Smooth muscle cell of the brain vasculature (primary cell): ENCODE measurements at regions not wholly inside any gene's neighbourhood (a gene's known extent, or its start where the extent isn't known, plus 50 kb on each side); places are given as distances from the start of the nearest gene placed in this dataset.
"Not testable (repeated sequence)": the region's sequence is repeated elsewhere in the genome, so short reads cannot be mapped to it uniquely, and the experiment has no call there.

ENCODE experiments used
- DNase-seq: peaks from one replicate; pipeline ENCODE4 v3.0.0-alpha.2; 2012; ENCODE audit warnings: low read depth, low spot score

DNA sequence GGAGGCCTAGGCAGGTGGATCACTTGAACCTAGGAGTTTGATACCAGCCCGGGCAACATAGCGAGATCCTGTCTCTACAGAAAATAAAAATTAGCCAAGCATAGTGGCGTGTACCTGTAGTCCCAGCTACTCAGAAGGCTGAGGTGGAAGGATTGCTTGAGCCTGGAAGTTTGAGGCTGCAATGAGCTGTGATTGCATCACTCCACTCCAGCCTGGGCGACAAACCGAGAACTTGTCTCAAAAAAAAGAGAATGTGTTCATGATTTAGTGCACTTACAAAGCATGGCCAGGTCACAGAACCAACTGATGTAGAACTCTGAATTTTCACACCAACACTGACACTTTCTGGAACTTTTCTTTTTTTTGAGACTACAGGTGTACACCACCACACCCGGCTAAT is 182.7 kb downstream of the ZFP64 start:
- DNase-seq, result no peak

DNA sequence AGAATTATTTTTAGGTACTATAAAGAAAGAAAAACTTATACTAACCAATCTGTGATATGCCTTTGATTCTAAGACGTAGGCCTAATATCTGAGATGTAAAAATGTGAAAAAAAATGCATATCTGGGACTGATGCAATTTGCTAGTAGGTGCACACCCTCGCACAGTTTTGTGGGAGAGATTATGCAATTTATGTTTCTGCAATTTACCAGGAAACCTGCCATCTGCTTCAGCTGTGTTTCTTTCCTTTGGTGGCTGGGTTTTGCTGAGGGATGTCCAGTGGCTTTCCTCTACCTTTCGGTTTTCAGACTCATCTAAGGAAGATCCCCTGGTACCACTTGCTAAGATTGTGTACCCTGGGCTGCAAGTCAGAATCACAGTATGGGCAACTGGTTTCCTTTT is 186.9 kb downstream of the ZFP64 start:
- DNase-seq, result no peak

GRCh38 chr20:52004018-52004417 is 187.6 kb downstream of the ZFP64 start:
- no peak for DNase-seq

DNA sequence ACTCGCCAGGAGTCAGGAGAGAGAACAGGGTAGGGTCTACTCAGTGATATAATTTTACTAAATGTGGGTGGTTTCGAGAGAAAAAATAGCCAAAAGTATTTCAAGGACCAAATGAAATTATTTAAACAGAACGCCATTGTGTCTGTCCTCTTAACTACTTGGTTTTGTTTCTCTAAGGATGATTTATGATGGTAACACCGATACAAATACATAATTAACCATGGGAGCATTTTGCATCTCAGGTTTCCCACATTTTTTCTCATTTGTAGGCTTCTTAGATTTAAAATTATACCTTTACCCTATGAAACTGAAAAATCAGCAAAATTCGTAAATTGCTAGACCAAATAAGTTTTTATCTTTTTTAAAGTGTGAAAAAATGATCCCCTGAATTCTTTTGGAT is 188.2 kb downstream of the ZFP64 start:
- DNase-seq, result no peak

GRCh38 chr20:52001999-52002666 is 189.4 kb downstream of the ZFP64 start:
- DNase-seq, result no peak

DNA sequence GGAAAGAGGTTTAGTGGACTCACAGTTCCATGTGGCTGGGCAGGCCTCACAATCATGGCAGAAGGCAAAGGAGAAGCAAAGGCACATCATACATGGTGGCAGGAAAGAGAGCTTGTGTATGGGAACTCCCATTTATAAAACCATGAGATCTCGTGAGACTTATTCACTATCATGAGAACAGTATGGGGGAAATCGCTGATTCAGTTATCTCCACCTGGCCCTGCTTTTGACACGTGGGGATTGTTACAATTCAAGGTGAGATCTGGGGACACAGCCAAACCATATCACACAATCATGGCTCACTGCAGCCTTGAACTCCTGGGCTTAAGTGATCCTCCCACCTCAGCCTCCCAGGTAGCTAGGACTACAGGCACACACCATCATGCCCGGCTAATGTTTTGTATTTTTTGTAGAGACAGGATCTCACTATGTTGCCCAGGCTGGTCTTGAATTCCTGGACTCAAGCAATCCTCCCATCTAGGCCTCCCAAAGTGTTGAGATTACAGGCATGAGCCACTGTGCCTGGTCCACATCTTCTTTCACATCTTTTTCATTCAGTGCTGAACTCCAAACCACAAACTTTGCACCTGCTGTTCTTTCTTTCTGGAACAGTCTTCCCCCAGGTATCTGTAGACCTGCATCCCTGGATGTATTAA is 194.2 kb downstream of the ZFP64 start:
- not testable (repeated sequence) for DNase-seq

GRCh38 chr20:51995551-51995951 is 193.2 kb upstream of the SALL4 start:
- DNase-seq, result no peak

DNA sequence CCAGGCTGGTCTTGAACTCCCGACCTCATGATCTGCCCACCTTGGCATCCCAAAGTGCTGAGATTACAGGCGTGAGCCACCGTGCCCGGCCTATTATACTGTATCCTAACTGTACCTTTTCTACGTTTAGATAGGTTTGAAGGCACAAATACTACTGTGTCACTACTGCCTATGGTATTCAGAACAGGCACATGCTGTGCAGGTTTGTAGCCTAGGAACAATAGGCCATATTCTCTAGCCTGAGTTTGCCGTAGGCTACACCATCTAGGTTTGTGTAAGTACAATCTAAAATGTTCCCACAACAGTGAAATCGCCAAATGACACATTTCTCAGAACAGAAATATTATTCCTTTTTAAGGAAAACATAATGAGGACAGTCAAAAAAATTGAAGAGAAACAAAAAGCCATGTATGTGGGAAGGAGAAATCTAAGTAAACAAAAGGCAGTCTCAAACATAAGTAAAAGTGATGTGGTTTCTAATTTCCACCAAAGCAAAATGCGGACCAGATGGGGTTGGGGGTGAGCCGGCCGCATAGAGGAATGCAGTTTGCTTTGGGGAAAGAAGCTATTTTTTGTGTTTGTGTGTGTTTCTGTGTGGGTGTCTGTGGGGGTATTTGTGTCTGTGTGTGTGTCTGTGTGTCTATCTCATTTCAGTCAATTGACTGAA is 192.6 kb upstream of the SALL4 start:
- peak; percentile 9 for DNase-seq

- no peak for DNase-seq
Observed at GRCh38 chr20:51987812-51988211, 185.5 kb upstream of the SALL4 start.

- peak; percentile 73 for DNase-seq
Observed at GRCh38 chr20:51985013-51985415, 182.7 kb upstream of the SALL4 start.

DNA sequence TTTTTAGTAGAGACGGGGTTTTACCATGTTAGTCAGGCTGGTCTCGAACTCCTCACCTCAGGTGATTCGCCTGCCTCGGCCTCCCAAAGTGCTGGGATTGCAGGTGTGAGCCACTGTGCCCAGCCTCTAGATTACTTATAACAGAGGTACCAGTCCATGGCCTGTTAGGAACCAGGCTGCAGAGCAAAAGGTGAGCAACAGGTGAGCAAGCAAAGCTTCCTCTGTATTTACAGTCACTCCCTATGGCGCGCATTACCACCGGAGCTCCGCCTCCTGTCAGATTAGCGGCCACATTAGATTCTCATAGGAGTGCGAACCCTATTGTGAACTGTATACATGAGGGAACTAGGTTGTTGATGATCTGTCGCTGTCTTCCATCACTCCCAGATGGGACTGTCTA is 178.0 kb upstream of the SALL4 start:
- no peak for DNase-seq

DNA sequence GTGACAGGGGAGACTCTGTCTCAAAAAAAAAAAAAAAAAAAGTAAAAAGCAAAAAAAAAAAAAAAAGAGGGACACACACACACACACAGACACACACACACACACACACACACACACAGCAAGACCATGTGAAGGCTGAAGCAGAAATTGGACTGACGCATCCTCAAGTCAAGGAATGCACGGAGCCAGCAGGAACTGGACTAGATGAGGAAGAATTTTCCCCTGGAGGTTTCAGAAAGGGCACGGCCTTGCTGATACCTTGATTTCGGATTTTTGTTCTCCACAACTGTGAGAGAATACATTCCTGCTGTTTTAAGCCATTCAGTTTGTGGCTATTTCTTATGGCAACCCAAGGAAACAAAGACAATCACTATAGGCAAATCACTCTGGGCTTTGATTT is 176.9 kb upstream of the SALL4 start:
- no peak for DNase-seq

- no peak for DNase-seq
Observed at GRCh38 chr20:51978070-51978501, 175.8 kb upstream of the SALL4 start.

DNA sequence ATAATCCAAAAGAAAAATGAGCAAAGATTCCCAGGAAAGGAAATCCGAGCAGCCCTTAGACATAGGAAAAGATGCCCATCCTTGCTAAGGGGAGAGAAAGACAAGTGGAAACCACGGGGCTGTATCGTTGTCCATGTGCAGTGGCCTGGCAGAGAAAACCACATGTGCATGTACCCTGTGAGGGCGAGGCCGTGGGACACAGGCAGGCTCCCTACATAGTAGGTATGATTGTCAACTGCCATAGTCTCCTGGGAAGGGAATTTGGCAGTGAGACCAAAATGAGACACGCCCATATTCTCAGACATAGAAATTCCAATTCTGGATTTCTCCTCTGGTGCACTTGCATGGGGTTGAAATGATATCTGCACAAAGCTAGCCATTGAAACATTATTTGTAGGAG is 169.7 kb upstream of the SALL4 start:
- DNase-seq, result no peak

- no peak for DNase-seq
Observed at GRCh38 chr20:51970858-51971257, 168.5 kb upstream of the SALL4 start.

- no peak for DNase-seq
Observed at GRCh38 chr20:51969191-51969590, 166.9 kb upstream of the SALL4 start.

GRCh38 chr20:51968151-51968550 is 165.8 kb upstream of the SALL4 start:
- DNase-seq, result no peak

DNA sequence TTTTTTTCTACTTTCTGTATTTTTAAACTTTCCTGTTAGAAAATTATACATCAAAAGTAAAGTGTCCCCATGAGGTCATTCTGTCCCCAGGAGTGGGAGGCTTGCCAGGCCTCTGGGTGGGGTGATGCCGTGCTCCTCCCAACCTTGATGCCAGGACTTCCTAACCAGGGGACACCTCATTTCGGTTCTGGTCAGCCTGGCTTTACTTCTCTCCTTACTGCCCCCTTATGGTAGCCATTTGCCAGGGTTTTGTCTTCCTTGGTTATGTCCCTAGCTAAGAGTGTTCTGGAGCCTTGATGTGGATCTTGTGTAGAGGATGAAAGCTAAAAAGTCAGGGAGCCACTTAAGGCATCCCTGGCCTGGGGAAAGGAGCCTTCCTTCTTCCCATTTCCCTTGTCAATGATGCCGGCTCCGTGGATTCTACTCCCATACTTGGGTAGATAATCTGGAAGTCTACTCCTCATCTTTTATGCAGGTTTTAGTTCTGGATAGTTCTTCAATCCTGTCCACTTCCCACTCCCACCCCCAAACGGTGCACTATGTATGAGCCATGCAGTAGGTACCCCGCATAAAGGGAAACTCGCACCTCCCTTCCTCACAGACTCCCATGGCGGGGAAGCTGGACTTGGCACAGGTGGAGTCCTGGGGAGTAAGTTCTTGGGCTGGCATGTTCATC is 164.1 kb upstream of the SALL4 start:
- peak; percentile 50 for DNase-seq

GRCh38 chr20:51961964-51962761 is 159.8 kb upstream of the SALL4 start:
- DNase-seq, result no peak

- DNase-seq, result no peak
Observed at GRCh38 chr20:51960047-51960675, 157.8 kb upstream of the SALL4 start.

- no peak for DNase-seq
Observed at GRCh38 chr20:51959066-51959542, 156.8 kb upstream of the SALL4 start.
